Mammary epithelial cell (primary cell): ENCODE measurements at regions not wholly inside any gene's neighbourhood (a gene's known extent, or its start where the extent isn't known, plus 50 kb on each side); places are given as distances from the start of the nearest gene placed in this dataset.

Experiments
- EZH2 ChIP-seq: IDR thresholded peaks from 2 replicates; pipeline ENCODE4 v1.6.1; 2012; ENCODE audit warnings: low read length, inconsistent platforms, borderline replicate concordance
- TF ChIP-seq, protein P1 (sequence below), 2 donors: IDR thresholded peaks in 1 of 2; conservative IDR thresholded peaks in 1 of 2; 2 replicates each; pipeline ENCODE4 v1.5.1; 2011 to 2012; ENCODE audit warnings: inconsistent platforms in 2 of 2, low read length in 2 of 2, mild to moderate bottlenecking in 2 of 2, control low read depth in 1 of 2, low read depth in 1 of 2; ENCODE audit not compliant: insufficient read depth in 1 of 2; ENCODE audit errors: extremely low read depth in 1 of 2

DNA sequence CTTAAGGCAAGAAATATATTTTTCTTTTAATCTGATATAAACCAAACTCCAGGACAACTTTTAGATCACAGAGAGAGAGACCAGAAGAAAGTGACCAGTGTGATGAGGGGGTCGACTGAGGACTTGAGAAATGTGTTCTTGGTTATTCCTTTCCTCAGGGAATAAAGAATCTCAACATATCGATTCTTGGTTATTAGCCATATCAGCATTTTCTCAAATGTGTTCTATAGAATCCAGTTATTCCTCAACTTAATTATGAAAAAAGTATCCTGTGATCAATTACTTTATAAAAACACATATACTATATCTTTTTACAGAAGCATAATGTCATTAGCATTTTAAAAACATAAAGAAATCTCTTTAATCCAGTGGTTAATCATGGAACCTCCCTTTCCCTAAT is 222.1 kb upstream of the FAM3C start:
- TF ChIP-seq, protein P1, sequence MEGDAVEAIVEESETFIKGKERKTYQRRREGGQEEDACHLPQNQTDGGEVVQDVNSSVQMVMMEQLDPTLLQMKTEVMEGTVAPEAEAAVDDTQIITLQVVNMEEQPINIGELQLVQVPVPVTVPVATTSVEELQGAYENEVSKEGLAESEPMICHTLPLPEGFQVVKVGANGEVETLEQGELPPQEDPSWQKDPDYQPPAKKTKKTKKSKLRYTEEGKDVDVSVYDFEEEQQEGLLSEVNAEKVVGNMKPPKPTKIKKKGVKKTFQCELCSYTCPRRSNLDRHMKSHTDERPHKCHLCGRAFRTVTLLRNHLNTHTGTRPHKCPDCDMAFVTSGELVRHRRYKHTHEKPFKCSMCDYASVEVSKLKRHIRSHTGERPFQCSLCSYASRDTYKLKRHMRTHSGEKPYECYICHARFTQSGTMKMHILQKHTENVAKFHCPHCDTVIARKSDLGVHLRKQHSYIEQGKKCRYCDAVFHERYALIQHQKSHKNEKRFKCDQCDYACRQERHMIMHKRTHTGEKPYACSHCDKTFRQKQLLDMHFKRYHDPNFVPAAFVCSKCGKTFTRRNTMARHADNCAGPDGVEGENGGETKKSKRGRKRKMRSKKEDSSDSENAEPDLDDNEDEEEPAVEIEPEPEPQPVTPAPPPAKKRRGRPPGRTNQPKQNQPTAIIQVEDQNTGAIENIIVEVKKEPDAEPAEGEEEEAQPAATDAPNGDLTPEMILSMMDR (conservative IDR thresholded peaks at IDR 0.05 in 1 of 2, IDR thresholded peaks at IDR 0.05 in 1 of 2; ENCODE audit: extremely low read depth in 1 of 2, insufficient read depth in 1 of 2, low read depth in 1 of 2, low read length in 2 of 2): no peak
- no peak for TF ChIP-seq EZH2
